AG04450 (cell line): ENCODE measurements at regions not wholly inside any gene's neighbourhood (a gene's known extent, or its start where the extent isn't known, plus 50 kb on each side); places are given as distances from the start of the nearest gene placed in this dataset.

Experiments used
- CTCF ChIA-PET: fragments of 300-600, 350-600 bp; formaldehyde crosslinking; extraction: SDS; loops from one replicate; lab custom pipeline; 2022; ENCODE audit warnings: antibody characterized with exemption, inconsistent platforms; lab: Charles Lee
- POLR2A ChIA-PET: fragments of 350-600 bp; formaldehyde crosslinking; extraction: SDS; loops from one replicate; lab custom pipeline; 2021; ENCODE audit warnings: antibody characterized with exemption, inconsistent platforms; lab: Yijun Ruan, JAX
- DNase-seq: peaks from one replicate; pipeline ENCODE4 v3.0.0-alpha.2; 2011; ENCODE audit warnings: low read depth, low spot score
- H3K27ac ChIP-seq: one replicate; pipeline ENCODE4 v1.5.1; 2012; ENCODE audit warnings: low read depth, low read length, control low read depth
- H3K27me3 ChIP-seq: one replicate; pipeline ENCODE4 v1.6.0; 2012; ENCODE audit warnings: low read length; ENCODE audit not compliant: control insufficient read depth, insufficient read depth
- H3K4me3 ChIP-seq: 2 replicates; pipeline ENCODE4 v1.5.1; 2011; ENCODE audit warnings: mild to moderate bottlenecking, low read depth, low read length, control low read depth
- H3K9me3 ChIP-seq: 2 replicates; pipeline ENCODE4 v1.5.1; 2012; ENCODE audit warnings: low read length; ENCODE audit not compliant: control insufficient read depth, insufficient read depth
- CTCF ChIP-seq: IDR thresholded peaks from 2 replicates; pipeline ENCODE4 v1.5.1; 2011; ENCODE audit warnings: low read depth, low read length, control low read depth, inconsistent platforms

- POLR2A ChIA-PET: no interaction called here
- no peak for TF ChIP-seq CTCF
- H3K27me3 ChIP-seq: peaks cover 8% of the 10 kb centered on the region
- no peak overlapping the region for H3K4me3 ChIP-seq
- no peak overlapping the region for H3K27ac ChIP-seq
- CTCF ChIA-PET: no interaction called here
- peaks cover 3% of the 10 kb centered on the region; the same call in 1 of the 2 replicates for H3K9me3 ChIP-seq
- no peak for DNase-seq
Observed at GRCh38 chr20:48392407-48393310, 435.1 kb downstream of the PREX1 start.

GRCh38 chr20:48390981-48391380 lies 436.8 kb downstream of the PREX1 start:
- no peak overlapping the region for H3K4me3 ChIP-seq
- POLR2A ChIA-PET: no interaction called here
- H3K27me3 ChIP-seq: peaks cover 4% of the 10 kb centered on the region
- DNase-seq: no peak
- H3K27ac ChIP-seq: no peak overlapping the region
- H3K9me3 ChIP-seq: peaks cover 3% of the 10 kb centered on the region; the same call in 1 of the 2 replicates
- no peak for TF ChIP-seq CTCF
- CTCF ChIA-PET: no interaction called here

- ChIA-PET POLR2A (no interaction called here), CTCF (no interaction called here)
- no peak overlapping the region for H3K27ac ChIP-seq
- no peak for TF ChIP-seq CTCF
- H3K9me3 ChIP-seq: peaks cover 12% of the 10 kb centered on the region; the same call in 1 of the 2 replicates
- no peak for DNase-seq
- no peak overlapping the region for H3K4me3 ChIP-seq
- H3K27me3 ChIP-seq: no peaks in the 10 kb centered on the region
Observed at GRCh38 chr20:48387675-48388074, 440.1 kb downstream of the PREX1 start.

GRCh38 chr20:48385527-48385926 lies 442.3 kb downstream of the PREX1 start:
- Histone ChIP-seq H3K27me3 (no peaks in the 10 kb centered on the region), H3K4me3 (no peak overlapping the region), H3K27ac (no peak overlapping the region), H3K9me3 (peaks cover 9% of the 10 kb centered on the region; the same call in 1 of the 2 replicates)
- ChIA-PET POLR2A (no interaction called here), CTCF (no interaction called here)
- DNase-seq: no peak
- no peak for TF ChIP-seq CTCF

- DNase-seq: no peak
- Histone ChIP-seq H3K27ac (no peak overlapping the region), H3K27me3 (no peaks in the 10 kb centered on the region), H3K9me3 (peaks cover 9% of the 10 kb centered on the region; the same call in 1 of the 2 replicates), H3K4me3 (no peak overlapping the region)
- ChIA-PET POLR2A (no interaction called here), CTCF (no interaction called here)
- no peak for TF ChIP-seq CTCF
Observed at GRCh38 chr20:48385114-48385513, 442.7 kb downstream of the PREX1 start.
